ENCODE measurements at regions not wholly inside any gene's neighbourhood (a gene's known extent, or its start where the extent isn't known, plus 50 kb on each side); places are given as distances from the start of the nearest gene placed in this dataset.
A peak's percentile ranks its signal among the peaks of the same experiment; 100 is the strongest.

DNA sequence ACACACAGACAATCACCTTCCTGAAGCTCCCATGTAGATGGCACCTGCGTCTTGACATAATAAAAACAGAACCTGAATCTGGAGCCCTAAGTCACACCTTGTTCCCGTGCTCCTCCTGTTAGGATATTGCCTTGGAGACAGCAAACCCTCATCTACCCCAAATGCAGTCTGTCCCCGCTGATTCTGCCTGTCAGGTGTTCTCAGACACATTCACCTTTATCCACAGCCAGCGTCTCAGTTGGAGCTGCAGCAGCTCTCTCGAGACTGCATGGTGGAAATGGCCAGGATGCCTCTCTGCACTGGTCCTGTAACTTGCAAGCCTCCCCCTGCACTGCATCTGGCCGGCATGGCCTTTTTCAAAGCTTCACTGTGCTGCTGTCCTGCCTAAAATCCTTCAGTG lies 218.0 kb upstream of the ZNF32 start:
- Histone ChIP-seq H3K36me3 (ENCODE audit: control insufficient read depth, insufficient read depth, low read length, severe bottlenecking) (no peaks in the 10 kb centered on the region), H3K4me3 (ENCODE audit: low read length) (no peak overlapping the region), H3K27me3 (replicated peaks; ENCODE audit: control insufficient read depth, insufficient read depth, low read length) (no peaks in the 10 kb centered on the region), H3K9ac (ENCODE audit: low read length) (no peak overlapping the region), H3K4me1 (ENCODE audit: control insufficient read depth, insufficient read depth, low read length) (peaks cover 35% of the 10 kb centered on the region), H3K9me3 (ENCODE audit: control insufficient read depth, low read length) (no peaks in the 10 kb centered on the region)
- DNase-seq (ENCODE audit: low read depth) = no peak

GRCh38 chr10:43865265-43866135 lies 216.8 kb upstream of the ZNF32 start:
- no peak overlapping the region for H3K4me3 ChIP-seq (ENCODE audit: low read length)
- no peak overlapping the region for H3K9ac ChIP-seq (ENCODE audit: low read length)
- H3K36me3 ChIP-seq (ENCODE audit: control insufficient read depth, insufficient read depth, low read length, severe bottlenecking) = no peaks in the 10 kb centered on the region
- no peaks in the 10 kb centered on the region for H3K27me3 ChIP-seq (replicated peaks; ENCODE audit: control insufficient read depth, insufficient read depth, low read length)
- peaks cover 37% of the 10 kb centered on the region for H3K4me1 ChIP-seq (ENCODE audit: control insufficient read depth, insufficient read depth, low read length)
- DNase-seq (ENCODE audit: low read depth) = no peak
- H3K9me3 ChIP-seq (ENCODE audit: control insufficient read depth, low read length) = no peaks in the 10 kb centered on the region

- Histone ChIP-seq H3K4me3 (ENCODE audit: low read length) (no peak overlapping the region), H3K4me1 (ENCODE audit: control insufficient read depth, insufficient read depth, low read length) (peaks cover 37% of the 10 kb centered on the region), H3K9ac (ENCODE audit: low read length) (no peak overlapping the region), H3K27me3 (replicated peaks; ENCODE audit: control insufficient read depth, insufficient read depth, low read length) (no peaks in the 10 kb centered on the region), H3K36me3 (ENCODE audit: control insufficient read depth, insufficient read depth, low read length, severe bottlenecking) (no peaks in the 10 kb centered on the region), H3K9me3 (ENCODE audit: control insufficient read depth, low read length) (no peaks in the 10 kb centered on the region)
- no peak for DNase-seq (ENCODE audit: low read depth)
These were observed 216.0 kb upstream of the ZNF32 start for GRCh38 chr10:43864656-43865055.

GRCh38 chr10:43863859-43864591 lies 215.3 kb upstream of the ZNF32 start:
- DNase-seq (ENCODE audit: low read depth) = peak; percentile 72
- Histone ChIP-seq H3K36me3 (ENCODE audit: control insufficient read depth, insufficient read depth, low read length, severe bottlenecking) (no peaks in the 10 kb centered on the region), H3K9me3 (ENCODE audit: control insufficient read depth, low read length) (no peaks in the 10 kb centered on the region), H3K4me3 (ENCODE audit: low read length) (no peak overlapping the region), H3K9ac (ENCODE audit: low read length) (no peak overlapping the region), H3K27me3 (replicated peaks; ENCODE audit: control insufficient read depth, insufficient read depth, low read length) (no peaks in the 10 kb centered on the region), H3K4me1 (ENCODE audit: control insufficient read depth, insufficient read depth, low read length) (peaks cover 37% of the 10 kb centered on the region)

GRCh38 chr10:43863270-43863669 lies 214.6 kb upstream of the ZNF32 start:
- Histone ChIP-seq H3K9ac (ENCODE audit: low read length) (peak overlapping the region; percentile 13), H3K4me3 (ENCODE audit: low read length) (no peak overlapping the region), H3K9me3 (ENCODE audit: control insufficient read depth, low read length) (no peaks in the 10 kb centered on the region), H3K27me3 (replicated peaks; ENCODE audit: control insufficient read depth, insufficient read depth, low read length) (no peaks in the 10 kb centered on the region), H3K4me1 (ENCODE audit: control insufficient read depth, insufficient read depth, low read length) (peaks cover 35% of the 10 kb centered on the region), H3K36me3 (ENCODE audit: control insufficient read depth, insufficient read depth, low read length, severe bottlenecking) (no peaks in the 10 kb centered on the region)
- no peak for DNase-seq (ENCODE audit: low read depth)

- Histone ChIP-seq H3K36me3 (ENCODE audit: control insufficient read depth, insufficient read depth, low read length, severe bottlenecking) (no peaks in the 10 kb centered on the region), H3K9ac (ENCODE audit: low read length) (no peak overlapping the region), H3K9me3 (ENCODE audit: control insufficient read depth, low read length) (no peaks in the 10 kb centered on the region), H3K4me3 (ENCODE audit: low read length) (no peak overlapping the region), H3K27me3 (replicated peaks; ENCODE audit: control insufficient read depth, insufficient read depth, low read length) (no peaks in the 10 kb centered on the region), H3K4me1 (ENCODE audit: control insufficient read depth, insufficient read depth, low read length) (peaks cover 30% of the 10 kb centered on the region)
- no peak for DNase-seq (ENCODE audit: low read depth)
These were observed 214.1 kb upstream of the ZNF32 start for GRCh38 chr10:43862756-43863155.

DNA sequence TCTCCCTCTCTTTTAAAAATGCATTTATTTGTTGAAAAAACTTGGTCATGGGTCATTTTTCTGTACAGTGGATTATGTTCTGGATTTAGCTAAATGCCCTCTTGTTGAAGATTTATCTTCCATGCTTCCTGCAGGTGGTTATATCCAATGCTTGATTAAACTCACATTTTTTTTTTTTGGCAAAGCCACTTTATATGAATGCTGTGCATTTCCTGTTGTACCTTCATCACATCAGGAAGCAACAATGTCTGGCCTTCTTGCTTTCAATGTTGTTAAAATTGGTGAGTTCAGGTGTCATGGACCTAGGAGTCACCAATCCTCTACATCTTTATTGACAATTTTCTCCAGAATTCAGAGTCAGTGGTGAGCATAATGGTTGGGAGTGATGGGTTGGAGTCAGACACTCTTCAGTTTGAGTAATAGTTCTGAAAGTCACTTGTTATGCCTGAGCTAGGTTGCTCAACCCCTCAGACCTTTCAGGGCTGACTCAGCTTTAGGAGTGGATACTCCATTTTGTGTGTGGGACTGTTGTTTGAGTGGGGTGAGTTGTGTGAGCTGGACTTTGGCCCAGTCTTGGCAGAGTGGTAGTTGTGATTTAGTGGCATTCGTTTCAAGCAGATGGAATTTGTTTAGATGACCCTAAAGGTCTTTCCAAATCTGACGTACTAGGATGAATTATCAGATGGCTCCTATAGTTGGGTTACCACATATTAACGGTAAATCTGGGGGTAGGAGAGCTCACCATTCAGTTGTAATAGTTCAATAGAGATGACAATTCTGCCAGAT lies 213.5 kb upstream of the ZNF32 start:
- Histone ChIP-seq H3K4me3 (ENCODE audit: low read length) (no peak overlapping the region), H3K9ac (ENCODE audit: low read length) (no peak overlapping the region), H3K4me1 (ENCODE audit: control insufficient read depth, insufficient read depth, low read length) (peaks cover 26% of the 10 kb centered on the region), H3K9me3 (ENCODE audit: control insufficient read depth, low read length) (no peaks in the 10 kb centered on the region), H3K27me3 (replicated peaks; ENCODE audit: control insufficient read depth, insufficient read depth, low read length) (no peaks in the 10 kb centered on the region), H3K36me3 (ENCODE audit: control insufficient read depth, insufficient read depth, low read length, severe bottlenecking) (no peaks in the 10 kb centered on the region)
- peak; percentile 82 for DNase-seq (ENCODE audit: low read depth)

- H3K27me3 ChIP-seq (replicated peaks; ENCODE audit: control insufficient read depth, insufficient read depth, low read length) = no peaks in the 10 kb centered on the region
- no peaks in the 10 kb centered on the region for H3K9me3 ChIP-seq (ENCODE audit: control insufficient read depth, low read length)
- H3K4me1 ChIP-seq (ENCODE audit: control insufficient read depth, insufficient read depth, low read length) = peaks cover 25% of the 10 kb centered on the region
- no peak overlapping the region for H3K9ac ChIP-seq (ENCODE audit: low read length)
- no peaks in the 10 kb centered on the region for H3K36me3 ChIP-seq (ENCODE audit: control insufficient read depth, insufficient read depth, low read length, severe bottlenecking)
- no peak for DNase-seq (ENCODE audit: low read depth)
- H3K4me3 ChIP-seq (ENCODE audit: low read length) = no peak overlapping the region
These were observed 210.4 kb upstream of the ZNF32 start for GRCh38 chr10:43859016-43859525.

DNA sequence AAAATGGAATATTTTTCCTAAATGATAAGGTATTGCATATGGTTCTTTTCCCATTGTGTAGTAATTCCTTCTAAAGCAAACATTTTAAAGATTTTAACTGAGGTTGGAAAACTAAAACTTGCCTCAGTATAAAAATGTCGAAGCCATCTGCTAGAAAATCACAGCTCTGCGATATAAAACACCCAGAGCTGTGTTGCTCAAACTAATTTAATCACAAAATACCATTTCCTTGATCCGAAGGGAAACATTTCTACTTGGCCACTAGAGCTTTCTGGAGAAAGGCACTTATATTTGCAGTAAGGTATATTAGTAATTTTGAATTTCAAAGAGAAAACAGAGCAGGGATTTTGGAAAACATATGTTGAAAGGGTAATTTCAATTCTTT lies 209.2 kb upstream of the ZNF32 start:
- H3K9me3 ChIP-seq (ENCODE audit: control insufficient read depth, low read length) = no peaks in the 10 kb centered on the region
- H3K9ac ChIP-seq (ENCODE audit: low read length) = no peak overlapping the region
- no peak overlapping the region for H3K4me3 ChIP-seq (ENCODE audit: low read length)
- no peaks in the 10 kb centered on the region for H3K36me3 ChIP-seq (ENCODE audit: control insufficient read depth, insufficient read depth, low read length, severe bottlenecking)
- no peaks in the 10 kb centered on the region for H3K27me3 ChIP-seq (replicated peaks; ENCODE audit: control insufficient read depth, insufficient read depth, low read length)
- no peak for DNase-seq (ENCODE audit: low read depth)
- peaks cover 18% of the 10 kb centered on the region for H3K4me1 ChIP-seq (ENCODE audit: control insufficient read depth, insufficient read depth, low read length)

DNA sequence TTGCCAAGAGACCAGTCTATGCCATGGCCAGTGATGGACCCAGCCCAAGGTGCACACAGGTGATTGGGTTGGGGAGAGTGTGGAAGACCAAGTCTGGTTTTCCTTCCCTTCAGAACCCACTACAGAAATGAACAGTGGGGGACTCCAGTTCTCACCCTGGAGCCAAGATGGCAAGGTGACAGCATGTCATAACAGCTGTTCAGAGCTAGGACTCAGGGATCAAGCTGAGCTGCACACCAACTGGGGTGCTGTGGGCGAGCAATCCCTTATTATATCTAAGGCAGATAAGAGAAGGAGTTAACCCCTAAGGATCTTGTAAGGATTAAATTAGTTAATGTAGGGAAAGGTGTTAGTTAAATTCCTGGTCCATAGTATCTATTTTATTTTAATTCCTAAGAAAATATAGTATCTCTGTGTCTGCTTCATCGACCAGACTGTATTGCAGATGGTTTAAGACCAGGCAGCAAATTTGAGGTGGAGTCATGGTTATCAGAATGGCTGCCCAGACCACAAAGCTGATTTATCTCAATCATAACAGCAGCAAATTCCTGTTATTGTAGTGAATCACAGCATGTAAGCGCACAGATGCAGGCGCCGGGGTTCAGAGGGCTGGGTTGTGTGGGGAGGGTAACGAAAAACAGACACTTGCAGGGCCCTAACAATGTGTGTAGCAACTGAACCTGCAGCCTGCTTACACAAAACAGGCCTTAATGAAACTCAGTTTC lies 208.7 kb upstream of the ZNF32 start:
- DNase-seq (ENCODE audit: low read depth) = peak; percentile 78
- H3K9ac ChIP-seq (ENCODE audit: low read length) = no peak overlapping the region
- H3K36me3 ChIP-seq (ENCODE audit: control insufficient read depth, insufficient read depth, low read length, severe bottlenecking) = no peaks in the 10 kb centered on the region
- H3K4me1 ChIP-seq (ENCODE audit: control insufficient read depth, insufficient read depth, low read length) = peaks cover 13% of the 10 kb centered on the region
- H3K4me3 ChIP-seq (ENCODE audit: low read length) = no peak overlapping the region
- peaks cover 5% of the 10 kb centered on the region for H3K27me3 ChIP-seq (replicated peaks; ENCODE audit: control insufficient read depth, insufficient read depth, low read length)
- H3K9me3 ChIP-seq (ENCODE audit: control insufficient read depth, low read length) = no peaks in the 10 kb centered on the region

Measured in adipocyte (in vitro differentiated cells).